NCI-H2081 (cell line): ENCODE measurements at regions not wholly inside any gene's neighbourhood (a gene's known extent, or its start where the extent isn't known, plus 50 kb on each side); places are given as distances from the start of the nearest gene placed in this dataset.
"Not testable (repeated sequence)": the region's sequence is repeated elsewhere in the genome, so short reads cannot be mapped to it uniquely, and the experiment has no call there.

Experiments
- DNase-seq, 2 experiments: peaks; one replicate each; lab custom pipeline; 2025; lab: John Stamatoyannopoulos, UW

DNA sequence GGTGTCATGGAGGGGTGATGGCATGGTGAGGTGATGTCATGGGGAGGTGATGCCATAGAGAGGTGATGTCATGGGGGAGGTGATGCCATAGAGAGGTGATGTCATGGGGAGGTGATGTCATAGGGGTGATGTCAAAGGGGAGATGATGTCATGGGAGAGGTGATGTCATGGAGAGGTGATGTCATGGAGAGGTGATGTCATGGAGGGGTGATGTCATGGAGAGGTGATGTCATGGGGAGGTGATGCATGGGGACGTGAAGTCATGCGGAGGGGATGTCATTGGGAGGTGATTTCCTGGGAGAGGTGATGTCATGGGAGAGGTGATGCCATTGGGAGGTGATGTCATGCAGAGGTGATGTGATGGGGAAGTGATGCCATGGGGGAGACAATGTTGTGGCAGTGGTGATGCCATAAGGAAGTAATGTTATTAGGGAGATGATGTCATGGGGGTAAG is 92.1 kb upstream of the C1orf174 start:
- no peak for DNase-seq

- DNase-seq, result no peak
Measured at GRCh38 chr1:3992746-3993145, 92.7 kb upstream of the C1orf174 start.

GRCh38 chr1:3993619-3994375 is 93.7 kb upstream of the C1orf174 start:
- DNase-seq, result no peak

DNA sequence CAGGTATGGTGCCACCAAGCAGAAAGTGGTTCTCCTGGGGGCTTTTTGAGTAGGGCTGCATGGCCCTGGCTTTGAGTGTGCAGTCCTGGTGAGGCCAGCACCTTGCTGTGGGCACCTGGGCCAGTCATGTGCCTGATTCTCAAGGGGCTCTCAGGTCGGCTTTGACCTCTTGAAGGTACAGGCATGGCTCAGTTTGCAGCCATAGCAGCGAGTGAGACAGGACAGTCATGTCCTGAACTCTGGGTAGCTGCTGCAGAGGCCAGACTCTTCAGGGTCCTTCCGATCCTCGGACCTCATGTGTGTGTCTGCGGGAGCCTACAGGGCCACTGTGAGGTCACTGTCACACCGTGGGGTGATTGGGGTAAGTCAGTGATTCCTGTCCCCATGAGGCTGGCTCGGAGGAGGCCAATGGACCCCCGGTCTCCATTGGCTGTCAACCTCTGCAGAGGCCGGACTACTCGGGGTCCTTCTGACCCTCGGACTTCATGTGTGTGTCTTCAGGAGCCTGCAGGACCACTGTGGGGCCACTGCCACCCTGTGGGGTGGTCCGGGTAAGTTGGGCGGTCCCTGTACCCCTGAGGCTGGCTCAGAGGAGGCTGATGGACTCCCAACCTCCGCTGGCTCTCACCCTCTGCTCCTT is 95.2 kb upstream of the C1orf174 start:
- no peak for DNase-seq

DNA sequence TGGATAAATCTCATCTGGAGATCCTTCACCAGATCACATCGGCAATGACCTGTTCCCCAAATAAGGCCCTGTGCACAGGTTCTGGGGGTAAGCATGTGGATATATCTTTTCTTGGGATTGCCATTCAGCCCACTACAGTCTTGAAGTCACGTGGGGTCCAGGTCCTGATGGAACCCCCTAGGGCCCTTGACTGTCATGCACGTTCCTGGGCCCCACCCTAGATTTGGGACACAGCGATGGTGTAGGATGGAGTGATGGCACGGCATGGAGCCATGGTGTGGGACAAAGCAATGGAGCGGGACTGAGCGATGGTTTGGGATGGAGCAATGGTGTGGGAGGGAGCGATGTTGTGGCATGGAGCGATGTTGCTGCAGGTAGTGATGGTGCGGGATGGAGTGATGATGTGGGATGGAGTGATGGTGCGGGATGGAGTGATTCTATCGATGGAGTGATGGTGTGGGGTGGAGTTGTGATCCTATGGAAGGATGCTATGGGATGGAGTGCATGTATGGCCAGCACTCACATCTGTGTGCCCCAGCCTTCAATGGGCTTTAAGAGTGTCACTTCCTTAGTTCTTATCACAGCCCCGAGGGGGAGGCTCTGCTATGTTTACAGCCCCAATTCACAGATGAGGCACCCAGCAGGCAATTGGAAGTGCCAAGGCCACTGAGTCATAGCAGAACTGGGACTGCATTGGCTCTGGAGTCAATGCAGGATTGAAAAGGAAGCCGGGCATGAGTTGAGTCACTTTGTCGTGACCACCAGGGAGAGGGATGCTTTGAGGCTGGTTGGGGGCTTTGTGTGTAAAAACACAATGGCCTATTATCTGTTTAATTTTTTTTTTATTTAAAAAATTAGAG is 97.0 kb upstream of the C1orf174 start:
- no peak for DNase-seq

GRCh38 chr1:3998086-3998485 is 98.0 kb upstream of the C1orf174 start:
- DNase-seq, result no peak

- not testable (repeated sequence) for DNase-seq
Measured at GRCh38 chr1:3999514-3999913, 99.4 kb upstream of the C1orf174 start.

- no peak for DNase-seq
Measured at GRCh38 chr1:3999941-4000735, 100.1 kb upstream of the C1orf174 start.

DNA sequence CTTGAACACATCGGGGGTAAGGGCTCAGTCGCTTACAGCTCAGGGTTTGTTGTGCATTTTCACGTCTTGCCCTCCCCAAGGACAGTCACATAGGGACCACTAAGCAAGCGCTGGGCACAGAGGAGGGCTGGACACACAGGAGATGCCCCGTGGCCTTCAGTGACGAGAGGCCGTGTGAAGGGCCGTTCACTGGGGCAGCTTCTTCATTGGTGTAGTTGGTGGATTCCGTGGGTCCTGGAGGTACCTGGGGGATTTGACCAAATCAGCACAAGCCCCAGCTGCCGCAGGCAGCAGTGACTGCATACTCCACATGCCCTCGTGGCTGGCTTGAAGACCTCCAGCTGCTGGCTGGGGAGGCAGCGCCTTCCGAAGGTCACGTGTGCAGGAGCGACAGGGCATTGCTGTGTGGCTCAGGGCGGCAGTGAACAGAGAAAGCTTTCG is 100.8 kb upstream of the C1orf174 start:
- no peak for DNase-seq

DNA sequence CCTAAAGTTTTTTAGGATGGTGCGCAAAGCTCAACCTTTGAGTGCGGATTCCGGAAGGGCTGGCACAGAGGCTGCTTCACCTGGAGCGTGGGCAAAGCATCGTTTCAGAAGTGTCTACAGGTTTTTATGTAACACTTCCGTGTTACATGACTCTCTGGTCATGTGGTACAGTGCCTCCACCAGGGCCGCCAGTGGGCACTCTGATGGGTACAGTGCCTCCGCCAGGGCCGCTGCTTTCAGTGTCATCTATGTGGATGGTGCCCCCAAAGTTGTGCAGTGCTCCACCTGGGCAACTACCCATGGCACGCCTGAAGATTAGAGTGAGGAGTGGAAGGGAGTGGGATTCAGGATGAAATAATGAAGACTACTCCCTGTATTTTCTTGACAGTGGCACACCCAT is 101.4 kb upstream of the C1orf174 start:
- no peak for DNase-seq

DNA sequence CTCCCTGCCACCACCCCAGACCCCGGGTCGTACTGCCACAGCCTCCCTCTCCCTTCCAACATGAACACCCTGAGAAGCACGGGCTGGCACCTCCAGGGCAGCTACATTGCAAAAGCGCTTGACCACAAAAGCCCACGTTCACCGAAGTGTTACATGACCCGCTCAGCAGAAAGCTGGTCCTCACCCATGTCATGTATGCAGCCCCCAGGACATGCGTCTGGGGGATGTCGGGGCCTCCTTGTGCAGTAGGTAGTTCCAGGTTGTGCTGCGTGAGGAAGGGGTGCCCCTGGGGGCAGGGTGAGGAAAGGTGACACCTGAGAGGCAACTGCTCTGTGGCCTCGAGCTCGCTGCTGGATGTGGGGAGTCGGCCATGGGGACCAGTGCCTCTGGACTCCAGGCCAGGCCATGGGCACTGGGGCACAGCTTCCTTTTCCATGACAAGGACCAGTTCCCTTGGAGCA is 102.0 kb upstream of the C1orf174 start:
- no peak for DNase-seq

- no peak for DNase-seq
Measured at GRCh38 chr1:4002741-4003140, 102.7 kb upstream of the C1orf174 start.

DNA sequence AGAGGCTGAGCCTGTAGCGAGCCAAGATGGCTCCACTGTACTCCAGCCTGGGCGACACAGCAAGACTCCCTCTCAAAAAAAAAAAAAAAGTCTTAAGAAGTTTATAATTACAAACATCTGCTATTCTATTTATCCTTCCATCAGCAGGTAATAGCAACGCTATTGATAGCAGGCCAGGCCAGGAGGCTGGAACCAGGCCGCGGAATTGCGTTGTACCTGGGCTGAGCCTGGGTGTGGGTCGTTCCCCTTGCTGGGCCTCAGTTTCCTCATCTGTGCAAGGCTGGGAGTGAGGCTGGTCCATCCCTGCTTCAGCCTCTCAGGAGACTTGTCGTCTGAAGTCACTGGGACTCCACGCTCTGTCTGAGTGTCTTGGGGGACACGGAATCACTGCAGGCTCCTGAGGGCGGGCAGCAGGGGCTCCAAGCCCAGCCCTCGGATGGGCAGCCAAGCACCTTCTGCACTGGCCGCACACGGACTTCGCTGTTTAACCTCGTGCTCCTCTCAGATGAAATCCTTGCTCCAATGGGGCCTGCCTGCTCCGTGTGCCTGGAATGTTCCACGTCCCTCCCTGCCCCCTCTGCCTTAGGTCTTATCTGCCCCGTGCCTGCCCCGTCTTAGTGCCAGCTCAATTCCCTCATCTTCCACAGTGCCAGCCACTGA is 103.9 kb upstream of the C1orf174 start:
- DNase-seq, result no peak

DNA sequence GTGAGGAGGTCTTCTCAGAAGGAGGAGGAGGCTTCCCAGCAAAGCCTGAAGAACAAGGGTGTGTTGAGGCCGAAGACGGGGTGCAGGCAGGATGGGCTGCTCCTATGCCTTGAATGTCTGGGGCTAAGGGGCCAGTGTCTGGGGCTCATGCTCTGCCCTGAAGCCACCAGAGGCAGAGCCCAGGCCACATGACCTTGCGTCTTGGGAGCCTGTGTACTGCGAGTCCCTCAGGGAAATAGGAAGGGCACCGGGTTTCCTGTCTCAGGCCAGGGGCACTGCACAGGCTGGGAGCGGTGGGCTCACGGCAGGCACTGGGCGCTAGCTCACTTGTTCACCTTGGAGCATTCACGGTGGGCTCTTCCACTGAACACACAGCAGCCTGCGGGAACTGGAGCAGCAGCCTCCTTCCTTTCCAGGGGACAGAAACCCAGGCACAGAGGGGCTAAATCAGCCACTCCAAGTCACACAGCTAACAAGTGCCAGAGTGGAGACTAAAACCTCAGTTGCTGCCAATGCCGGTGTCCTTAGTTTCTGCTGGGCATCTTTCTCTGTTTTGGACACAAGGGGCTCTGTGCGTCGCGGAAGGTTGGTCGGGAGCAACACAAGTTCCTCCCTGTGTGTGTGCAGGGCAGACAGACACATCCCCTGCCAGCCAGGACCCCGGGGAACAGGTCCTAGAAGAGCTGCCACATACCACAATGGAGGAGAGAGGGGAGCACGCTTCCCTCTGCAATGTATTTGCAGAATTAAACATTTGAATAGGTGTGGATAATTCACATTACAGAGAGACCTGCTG is 104.8 kb upstream of the C1orf174 start:
- DNase-seq, result no peak

DNA sequence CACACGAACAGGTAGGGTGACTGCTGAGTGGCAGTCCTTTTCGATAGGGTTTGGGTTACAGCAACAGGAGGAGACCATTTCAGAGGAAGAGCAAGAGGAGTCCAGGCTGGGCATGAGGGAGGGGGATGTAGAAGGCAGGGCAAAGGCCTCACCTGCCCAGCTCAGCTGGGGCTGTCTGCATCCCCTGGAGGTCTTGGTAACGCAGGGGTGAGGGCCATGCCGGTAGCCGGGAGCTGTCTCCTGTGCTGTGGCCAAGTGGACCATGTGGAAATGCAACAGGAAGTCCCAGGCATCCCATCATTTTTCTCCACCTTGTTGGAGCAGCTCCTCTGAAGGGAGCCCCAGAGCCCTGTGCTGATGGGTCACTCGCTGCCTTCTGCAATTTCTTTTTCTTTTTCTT is 105.4 kb upstream of the C1orf174 start:
- DNase-seq, result no peak

DNA sequence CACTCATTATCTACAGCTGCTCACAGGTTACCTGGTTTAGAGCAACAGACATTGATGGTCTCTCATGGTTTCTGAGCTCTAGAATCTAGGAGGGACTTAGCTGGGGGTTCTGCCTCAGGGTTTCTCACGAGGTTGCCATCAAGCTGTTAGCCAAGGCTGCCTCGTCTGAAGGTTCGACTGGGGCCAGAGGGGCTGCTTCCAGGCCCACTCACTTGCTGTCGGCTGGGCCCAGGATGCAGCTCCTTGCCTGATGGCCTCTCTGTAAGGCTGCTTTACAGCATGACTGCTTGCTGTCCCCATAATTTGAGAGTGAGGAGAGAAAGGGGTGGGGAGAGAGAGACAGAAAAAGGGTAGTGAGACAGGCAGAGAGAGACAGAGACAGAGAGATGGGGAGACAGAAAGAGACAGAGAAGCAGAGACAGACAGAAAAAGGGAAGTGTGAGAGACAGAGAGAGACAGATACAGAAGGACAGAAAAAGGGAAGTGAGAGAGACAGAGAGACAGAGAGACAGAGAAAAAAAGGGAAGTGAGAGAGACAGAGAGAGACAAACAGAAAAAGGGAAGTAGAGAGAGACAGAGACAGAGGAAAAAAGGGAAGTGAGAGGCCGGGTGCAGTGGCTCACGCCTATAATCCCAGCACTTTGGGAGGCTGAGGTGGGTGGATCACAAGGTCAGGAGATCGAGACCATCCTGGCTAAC is 106.8 kb upstream of the C1orf174 start:
- no peak for DNase-seq

GRCh38 chr1:4010284-4010683 is 110.2 kb upstream of the C1orf174 start:
- no peak for DNase-seq

DNA sequence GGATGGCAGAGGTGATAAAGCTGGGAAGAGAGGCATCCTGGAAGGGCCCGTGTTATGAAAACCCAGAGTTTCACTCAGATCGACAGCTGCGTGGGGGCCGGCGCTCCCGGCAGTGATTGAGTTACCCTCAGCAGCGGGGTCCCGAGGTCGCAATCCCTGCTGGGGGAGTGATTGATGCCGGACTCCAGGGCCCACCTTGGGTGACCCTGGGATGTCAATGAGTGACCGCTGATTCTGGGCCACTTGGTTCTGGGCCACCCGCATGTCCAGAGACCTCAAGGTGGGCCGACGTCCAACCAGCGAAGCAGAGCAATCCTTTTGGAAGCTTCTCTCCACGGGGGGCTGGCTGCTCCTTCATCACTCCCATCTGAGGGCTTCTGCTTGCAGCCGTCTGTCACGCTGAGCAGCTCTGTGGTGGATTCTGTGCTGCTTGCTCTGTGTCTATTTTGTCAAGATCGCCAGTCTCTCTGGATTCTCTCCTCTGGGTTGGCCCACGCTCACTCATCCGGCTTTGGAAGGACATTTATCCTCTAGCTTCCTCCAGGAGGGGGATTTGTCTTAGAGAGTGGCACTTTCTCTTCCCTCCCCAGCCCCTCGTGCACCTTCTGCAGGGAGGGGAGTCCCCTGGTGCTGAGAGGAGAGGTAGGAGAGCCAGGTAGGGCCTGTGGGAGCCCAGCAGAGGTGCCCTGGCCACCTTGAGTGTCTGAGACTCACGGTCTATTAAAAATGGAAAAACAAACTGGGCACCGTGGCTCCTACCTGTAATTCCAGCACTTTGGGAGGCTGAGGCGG is 110.9 kb upstream of the C1orf174 start:
- no peak for DNase-seq
